ENCODE measurements at regions not wholly inside any gene's neighbourhood (a gene's known extent, or its start where the extent isn't known, plus 50 kb on each side); places are given as distances from the start of the nearest gene placed in this dataset.

DNA sequence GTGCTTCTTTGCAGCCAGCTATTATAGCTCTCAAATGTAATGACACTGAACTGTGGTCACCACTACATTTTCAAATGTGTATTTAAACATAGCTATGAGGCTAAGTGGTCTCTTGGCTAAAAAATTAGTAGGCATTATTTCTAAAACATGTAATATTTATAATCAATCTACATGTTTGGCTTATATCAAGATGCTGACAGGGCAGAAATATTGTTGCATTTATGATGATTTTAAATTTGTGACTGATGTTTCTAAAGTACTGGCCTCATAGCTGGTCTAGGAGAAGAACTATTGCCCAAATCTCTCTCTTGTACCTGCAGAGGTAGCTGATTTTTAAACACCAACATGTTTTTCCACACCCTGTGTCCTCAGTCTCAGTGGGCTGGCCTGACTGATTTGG lies 298.2 kb downstream of the PAX1 start:
- TF ChIP-seq, protein P1, sequence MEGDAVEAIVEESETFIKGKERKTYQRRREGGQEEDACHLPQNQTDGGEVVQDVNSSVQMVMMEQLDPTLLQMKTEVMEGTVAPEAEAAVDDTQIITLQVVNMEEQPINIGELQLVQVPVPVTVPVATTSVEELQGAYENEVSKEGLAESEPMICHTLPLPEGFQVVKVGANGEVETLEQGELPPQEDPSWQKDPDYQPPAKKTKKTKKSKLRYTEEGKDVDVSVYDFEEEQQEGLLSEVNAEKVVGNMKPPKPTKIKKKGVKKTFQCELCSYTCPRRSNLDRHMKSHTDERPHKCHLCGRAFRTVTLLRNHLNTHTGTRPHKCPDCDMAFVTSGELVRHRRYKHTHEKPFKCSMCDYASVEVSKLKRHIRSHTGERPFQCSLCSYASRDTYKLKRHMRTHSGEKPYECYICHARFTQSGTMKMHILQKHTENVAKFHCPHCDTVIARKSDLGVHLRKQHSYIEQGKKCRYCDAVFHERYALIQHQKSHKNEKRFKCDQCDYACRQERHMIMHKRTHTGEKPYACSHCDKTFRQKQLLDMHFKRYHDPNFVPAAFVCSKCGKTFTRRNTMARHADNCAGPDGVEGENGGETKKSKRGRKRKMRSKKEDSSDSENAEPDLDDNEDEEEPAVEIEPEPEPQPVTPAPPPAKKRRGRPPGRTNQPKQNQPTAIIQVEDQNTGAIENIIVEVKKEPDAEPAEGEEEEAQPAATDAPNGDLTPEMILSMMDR (IDR thresholded peaks at IDR 0.05) = no peak
- no peak for TF ChIP-seq POLR2A (IDR thresholded peaks at IDR 0.05)
